Activated CD8-positive, alpha-beta memory T cell treated with anti-CD3 and anti-CD28 coated beads for 1 hour (primary cell): ENCODE measurements at regions not wholly inside any gene's neighbourhood (a gene's known extent, or its start where the extent isn't known, plus 50 kb on each side); places are given as distances from the start of the nearest gene placed in this dataset.
"Not testable (repeated sequence)": the region's sequence is repeated elsewhere in the genome, so short reads cannot be mapped to it uniquely, and the experiment has no call there.

Experiments used
- DNase-seq, 2 donors: peaks; one replicate each; pipeline ENCODE4 v3.0.0-alpha.2; 2020; ENCODE audit warnings: low read depth in 1 of 2; ENCODE audit errors: extremely low read depth in 1 of 2

GRCh38 chr1:101128211-101128727 is 102.7 kb upstream of the DPH5 start:
- no peak for DNase-seq

DNA sequence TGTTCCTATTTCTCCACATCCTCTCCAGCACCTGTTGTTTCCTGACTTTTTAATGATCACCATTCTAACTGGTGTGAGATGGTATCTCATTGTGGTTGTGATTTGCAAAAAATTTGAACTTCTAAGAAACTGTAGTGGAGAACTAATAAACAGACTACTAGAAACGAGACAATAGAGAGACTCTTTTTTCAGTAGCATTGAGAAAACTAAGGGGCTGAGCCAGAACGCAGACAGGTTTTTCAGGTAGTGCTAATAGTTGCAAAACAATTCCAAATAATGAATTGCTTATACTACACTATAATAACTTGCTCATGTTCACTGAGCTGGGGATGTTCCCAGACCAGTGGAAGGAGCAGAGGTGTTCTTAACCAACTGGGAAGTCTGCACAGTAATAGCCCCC is 98.8 kb upstream of the DPH5 start:
- DNase-seq: no peak

DNA sequence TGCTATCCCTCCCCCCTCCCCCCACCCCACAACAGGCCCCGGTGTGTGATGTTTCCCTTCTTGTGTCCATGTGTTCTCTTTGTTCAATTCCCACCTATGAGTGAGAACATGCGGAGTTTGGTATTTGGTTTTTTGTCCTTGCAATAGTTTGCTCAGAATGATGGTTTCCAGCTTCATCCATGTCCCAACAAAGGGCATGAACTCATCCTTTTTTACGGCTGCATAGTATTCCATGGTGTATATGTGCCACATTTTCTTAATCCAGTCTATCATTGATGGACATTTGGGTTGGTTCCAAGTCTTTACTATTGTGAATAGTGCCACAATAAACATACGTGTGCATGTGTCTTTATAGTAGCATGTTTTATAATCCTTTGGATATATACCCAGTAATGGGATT is 98.3 kb upstream of the DPH5 start:
- not testable (repeated sequence) for DNase-seq

DNA sequence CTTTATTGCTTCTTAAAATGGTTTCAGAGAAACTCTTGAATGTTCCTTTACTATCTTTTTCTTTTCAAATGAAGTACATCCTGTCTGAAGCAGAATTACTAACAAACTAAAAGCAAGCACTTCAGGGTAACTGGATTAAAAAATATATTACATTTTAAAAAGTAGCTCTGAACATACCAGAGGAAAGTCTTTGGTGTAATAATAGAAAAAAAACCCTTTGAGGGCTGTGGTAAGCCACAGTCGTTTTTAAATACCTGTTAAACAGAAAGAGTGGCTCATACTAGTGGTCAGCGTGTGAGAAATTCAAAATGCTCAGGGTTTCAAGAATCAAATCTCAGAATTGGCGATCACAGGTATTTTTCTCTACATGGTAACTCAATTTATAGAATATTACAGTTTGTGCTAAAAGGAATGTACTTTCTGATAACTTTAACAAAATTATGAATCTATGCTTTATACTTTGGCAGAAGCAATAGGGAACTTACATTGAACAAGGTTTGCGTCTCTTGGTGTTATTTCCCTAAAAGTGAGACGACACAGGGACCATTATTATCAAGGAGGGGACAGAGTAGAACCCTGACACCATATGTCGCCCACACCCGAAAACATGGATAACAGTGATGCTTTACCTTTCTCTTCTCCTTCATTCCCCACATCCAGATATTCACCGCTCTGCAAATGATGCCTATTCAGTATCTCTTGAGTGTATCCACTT is 97.0 kb upstream of the DPH5 start:
- no peak for DNase-seq

DNA sequence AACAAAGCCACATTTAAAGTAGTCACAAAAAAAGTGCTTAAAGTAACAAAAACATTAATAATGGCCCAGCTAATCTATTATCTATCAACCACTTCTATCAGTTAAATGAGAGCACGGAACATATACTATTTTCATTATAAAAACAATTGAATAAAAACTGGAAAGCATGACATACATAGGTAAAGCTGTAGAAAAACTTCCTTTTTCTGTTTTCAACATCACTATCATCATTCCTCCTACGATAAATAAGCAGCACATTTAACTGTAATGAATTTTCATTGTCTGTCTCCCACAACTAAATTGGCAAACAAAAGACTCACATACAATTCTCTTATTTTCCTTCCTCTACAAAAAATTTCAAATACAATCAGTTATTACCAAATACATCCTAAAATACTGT is 96.4 kb upstream of the DPH5 start:
- DNase-seq: no peak

DNA sequence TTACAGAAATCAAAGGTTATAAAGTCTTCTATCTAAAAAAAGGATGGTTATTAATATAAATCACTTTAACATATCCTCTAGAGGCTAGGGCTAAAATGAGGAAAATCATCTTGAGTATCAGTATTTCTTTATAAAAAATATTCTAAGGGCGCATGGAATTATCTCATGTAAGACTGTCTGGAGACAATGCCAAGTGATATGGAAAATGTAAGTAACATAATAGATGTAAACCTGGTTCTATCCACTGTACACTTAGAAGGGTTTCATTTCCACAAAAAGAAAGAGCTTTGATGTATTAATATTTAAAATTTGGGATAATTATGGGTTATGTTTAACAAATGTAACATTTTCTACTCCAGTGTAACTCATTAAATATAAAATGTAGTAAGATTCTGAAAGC is 95.9 kb upstream of the DPH5 start:
- no peak for DNase-seq

- no peak for DNase-seq
Measured at GRCh38 chr1:101120868-101121267, 95.3 kb upstream of the DPH5 start.

DNA sequence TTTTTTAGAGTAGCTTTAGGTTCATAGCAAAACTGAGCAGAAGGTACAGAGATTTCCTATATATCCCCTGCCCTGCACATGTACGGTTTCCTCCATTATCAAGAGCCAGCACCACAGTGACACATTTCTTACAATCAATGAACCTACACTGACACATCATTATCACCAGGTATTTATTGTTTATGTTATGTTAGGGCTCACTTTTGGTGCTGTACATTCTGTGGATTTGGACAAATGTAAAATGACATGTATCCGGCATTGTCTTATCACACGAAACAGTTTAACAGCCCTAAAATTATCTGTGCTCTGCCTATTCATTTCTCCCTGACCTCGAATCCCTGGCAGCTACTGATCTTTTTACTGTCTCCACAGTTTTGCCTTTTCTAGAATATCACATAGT is 93.7 kb upstream of the DPH5 start:
- no peak for DNase-seq

GRCh38 chr1:101116006-101116405 is 90.4 kb upstream of the DPH5 start:
- DNase-seq: no peak

DNA sequence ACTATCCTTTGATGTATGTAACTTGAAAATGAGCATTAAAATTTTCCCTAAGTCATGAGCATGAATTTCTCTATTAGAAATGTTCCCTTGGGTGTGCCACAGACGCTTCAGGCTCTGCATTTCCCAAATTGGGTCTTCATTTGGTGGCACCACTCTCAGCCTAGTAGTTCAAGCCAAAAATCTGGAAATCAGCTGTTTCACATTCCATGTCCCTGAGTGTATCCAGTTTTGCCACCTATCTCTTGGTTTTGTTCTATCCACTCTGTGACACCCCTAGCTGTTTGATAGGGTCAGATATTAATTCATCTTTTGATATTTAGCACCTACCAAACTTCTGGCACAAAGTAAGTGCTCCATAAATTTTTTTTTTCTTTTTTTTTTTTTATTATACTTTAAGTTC is 89.5 kb upstream of the DPH5 start:
- no peak for DNase-seq

- not testable (repeated sequence) for DNase-seq
Measured at GRCh38 chr1:101114128-101114527, 88.5 kb upstream of the DPH5 start.

- DNase-seq: peak; percentile 39 to 68
Measured at GRCh38 chr1:101112051-101112780, 86.6 kb upstream of the DPH5 start.

- no peak for DNase-seq
Measured at GRCh38 chr1:101111461-101111860, 85.9 kb upstream of the DPH5 start.

- DNase-seq: no peak
Measured at GRCh38 chr1:101109791-101110190, 84.2 kb upstream of the DPH5 start.

DNA sequence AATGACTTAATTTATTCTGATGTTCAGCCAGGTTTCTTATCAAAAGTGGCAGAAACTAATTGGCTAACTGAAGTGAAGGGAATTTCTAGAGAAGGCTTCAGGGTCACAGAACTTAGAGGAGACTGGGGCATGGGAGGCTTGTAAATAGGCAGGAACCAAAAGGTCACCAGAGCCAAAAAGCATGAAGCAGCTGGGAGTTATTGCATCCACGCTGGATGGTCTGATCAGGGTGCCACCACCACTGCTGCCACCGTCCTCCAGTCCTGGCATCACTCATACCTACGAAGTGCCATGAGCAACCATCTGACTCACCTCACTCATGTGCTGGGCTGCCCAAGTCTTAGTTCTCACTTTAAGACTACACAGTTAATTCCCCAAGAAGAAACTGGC is 82.5 kb upstream of the DPH5 start:
- DNase-seq: no peak

DNA sequence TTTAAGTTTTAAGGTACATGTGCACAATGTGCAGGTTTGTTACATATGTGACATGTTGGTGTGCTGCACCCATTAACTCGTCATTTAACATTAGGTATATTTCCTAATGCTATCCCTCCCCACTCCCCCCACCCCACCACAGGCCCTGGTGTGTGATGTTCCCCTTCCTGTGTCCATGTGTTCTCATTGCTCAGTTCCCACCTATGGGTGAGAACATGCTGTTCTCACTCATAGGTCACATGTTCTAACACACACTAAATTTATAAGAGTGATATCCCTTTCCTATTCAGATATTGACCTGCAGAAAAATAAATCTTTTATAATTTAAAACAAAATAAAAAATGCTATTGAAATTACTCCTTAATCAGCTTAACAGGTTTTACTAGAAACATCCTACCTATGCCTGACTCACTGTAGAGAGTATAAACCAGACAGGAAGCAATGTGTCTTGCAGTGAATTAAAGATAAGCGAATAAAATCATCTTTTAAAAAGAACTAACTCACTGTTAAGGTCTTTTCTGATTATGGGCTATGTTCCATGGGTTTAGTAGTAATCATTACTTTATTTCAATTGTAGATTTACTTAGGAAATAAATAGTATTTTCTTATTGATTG is 82.0 kb upstream of the DPH5 start:
- DNase-seq: no peak

- no peak for DNase-seq
Measured at GRCh38 chr1:101105877-101106276, 80.3 kb upstream of the DPH5 start.

GRCh38 chr1:101102426-101103156 is 77.0 kb upstream of the DPH5 start:
- no peak for DNase-seq

- no peak for DNase-seq
Measured at GRCh38 chr1:101101360-101101759, 75.8 kb upstream of the DPH5 start.

- DNase-seq: no peak
Measured at GRCh38 chr1:101100674-101101073, 75.1 kb upstream of the DPH5 start.

DNA sequence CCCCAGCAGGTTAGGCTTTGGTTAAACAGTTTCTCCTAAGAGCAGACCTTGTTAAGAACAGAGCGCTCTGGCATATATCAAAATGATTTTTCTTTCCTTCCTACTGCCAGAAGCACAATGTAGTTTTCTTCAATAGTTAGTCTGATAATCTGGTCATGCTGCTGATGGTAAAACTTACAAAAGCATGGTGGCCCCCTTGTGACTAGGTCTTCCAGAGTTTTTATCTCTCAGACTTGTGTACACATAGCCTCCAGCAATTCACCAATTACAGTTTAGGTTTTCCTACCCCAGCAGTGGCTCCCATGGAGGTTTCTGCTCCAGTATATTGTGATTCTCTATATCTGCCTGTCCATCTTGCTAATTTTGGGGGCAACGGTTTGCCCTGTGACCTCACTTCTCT is 73.3 kb upstream of the DPH5 start:
- DNase-seq: no peak
